ENCODE measurements at regions not wholly inside any gene's neighbourhood (a gene's known extent, or its start where the extent isn't known, plus 50 kb on each side); places are given as distances from the start of the nearest gene placed in this dataset.

- intact Hi-C loops (cut with DNase I): no loop called here
- H3K4me3 ChIP-seq (replicated peaks in 1 of 3): no peak overlapping the region
- H3K36me3 ChIP-seq: no peaks in the 10 kb centered on the region
- H3K27me3 ChIP-seq: no peaks in the 10 kb centered on the region
- H3K4me1 ChIP-seq: no peaks in the 10 kb centered on the region
- TF ChIP-seq POLR2A (IDR thresholded peaks at IDR 0.05): no peak
- TF ChIP-seq CTCF (IDR thresholded peaks at IDR 0.05): no peak
- 92 to 95% methylated on average over 4 of the region's 4 CpGs for WGBS, 2 donors
- no peak overlapping the region for H3K27ac ChIP-seq
- no peaks in the 10 kb centered on the region for H3K9me3 ChIP-seq
- no peak for DNase-seq
Observed at GRCh38 chr12:28709986-28710685, 438.9 kb upstream of the FAR2 start.

- intact Hi-C loops (cut with DNase I): no loop called here
- Histone ChIP-seq H3K4me3 (replicated peaks in 1 of 3) (no peak overlapping the region), H3K27ac (no peak overlapping the region), H3K9me3 (no peaks in the 10 kb centered on the region), H3K36me3 (no peaks in the 10 kb centered on the region), H3K27me3 (no peaks in the 10 kb centered on the region), H3K4me1 (no peaks in the 10 kb centered on the region)
- TF ChIP-seq CTCF (IDR thresholded peaks at IDR 0.05): no peak
- TF ChIP-seq POLR2A (IDR thresholded peaks at IDR 0.05): no peak
- 85 to 100% methylated on average over 1 of the region's 1 CpG for WGBS, 2 donors
- no peak for DNase-seq
Observed at GRCh38 chr12:28710882-28711281, 438.2 kb upstream of the FAR2 start.

- intact Hi-C loops (cut with DNase I): no loop called here
- no peaks in the 10 kb centered on the region for H3K4me1 ChIP-seq
- TF ChIP-seq CTCF (IDR thresholded peaks at IDR 0.05): no peak
- no peak for TF ChIP-seq POLR2A (IDR thresholded peaks at IDR 0.05)
- WGBS, 2 donors: 80 to 88% methylated on average over 1 of the region's 1 CpG
- H3K4me3 ChIP-seq (replicated peaks in 1 of 3): no peak overlapping the region
- no peak overlapping the region for H3K27ac ChIP-seq
- H3K27me3 ChIP-seq: no peaks in the 10 kb centered on the region
- H3K36me3 ChIP-seq: no peaks in the 10 kb centered on the region
- no peaks in the 10 kb centered on the region for H3K9me3 ChIP-seq
- DNase-seq: no peak
Observed at GRCh38 chr12:28711421-28711820, 437.7 kb upstream of the FAR2 start.

GRCh38 chr12:28742791-28743190, 406.3 kb upstream of the FAR2 start:
- DNase-seq: no peak
- no peaks in the 10 kb centered on the region for H3K9me3 ChIP-seq
- intact Hi-C loops (cut with DNase I): no loop called here

More at GRCh38 chr12:28742791-28743190, 406.3 kb upstream of the FAR2 start:
- H3K27me3 ChIP-seq: no peaks in the 10 kb centered on the region
- H3K4me3 ChIP-seq (replicated peaks in 1 of 3): no peak overlapping the region
- no peaks in the 10 kb centered on the region for H3K36me3 ChIP-seq
- H3K4me1 ChIP-seq: no peaks in the 10 kb centered on the region
- TF ChIP-seq POLR2A (IDR thresholded peaks at IDR 0.05): no peak
- no peak for TF ChIP-seq CTCF (IDR thresholded peaks at IDR 0.05)
- H3K27ac ChIP-seq: no peak overlapping the region
